Heart left ventricle (tissue), 16 donors: ENCODE measurements at regions not wholly inside any gene's neighbourhood (a gene's known extent, or its start where the extent isn't known, plus 50 kb on each side); places are given as distances from the start of the nearest gene placed in this dataset.
A peak's percentile ranks its signal among the peaks of the same experiment; 100 is the strongest.

Experiments
- ATAC-seq, 4 donors: fragments of 200-7000 bp; cut with Tn5 transposase; one replicate each; pipeline ENCODE4 v1.9.1; 2020 to 2022; ENCODE audit warnings: moderate library complexity in 4 of 4, mild to moderate bottlenecking in 3 of 4, moderate number of reproducible peaks in 1 of 4
- DNase-seq, 5 donors: peaks; one replicate each; pipeline ENCODE4 v3.0.0-alpha.2; 2020
- H3K27ac ChIP-seq, 12 donors: fragments of 200-600 bp; sonication (generic) in 4 of 12; one replicate each; pipeline versions ENCODE4 v1.5.0 to v1.8.0; 2016 to 2022; ENCODE audit warnings: mild to moderate bottlenecking in 2 of 12
- H3K27me3 ChIP-seq, 9 donors: fragments of 200-600 bp; sonication (generic) in 2 of 9; one replicate each; pipeline versions ENCODE4 v1.5.1 to v1.8.0; 2016 to 2022; ENCODE audit warnings: mild to moderate bottlenecking in 3 of 9
- H3K36me3 ChIP-seq, 9 donors: fragments of 200-600 bp; sonication (generic) in 2 of 9; one replicate each; pipeline versions ENCODE4 v1.5.0 to v1.8.0; 2018 to 2022; ENCODE audit warnings: mild to moderate bottlenecking in 2 of 9
- H3K4me1 ChIP-seq, 12 donors: fragments of 200-600 bp; sonication (generic) in 4 of 12; one replicate each; pipeline versions ENCODE4 v1.5.0 to v1.8.0; 2016 to 2022; ENCODE audit warnings: mild to moderate bottlenecking in 3 of 12
- H3K4me3 ChIP-seq, 12 donors: fragments of 200-600 bp; sonication (generic) in 4 of 12; one replicate each; pipeline versions ENCODE4 v1.5.0 to v1.8.0; 2017 to 2022; ENCODE audit warnings: mild to moderate bottlenecking in 9 of 12, moderate library complexity in 4 of 12
- H3K9me3 ChIP-seq, 12 donors: fragments of 200-600 bp; sonication (generic) in 4 of 12; one replicate each; pipeline versions ENCODE4 v1.5.0 to v1.8.0; 2016 to 2022; ENCODE audit warnings: mild to moderate bottlenecking in 1 of 12
- CTCF ChIP-seq, 12 donors: fragments of 200-600 bp; sonication (generic) in 4 of 12; IDR thresholded peaks; one replicate each; pipeline versions ENCODE4 v1.5.0 to v1.8.0; 2018 to 2022; ENCODE audit warnings: antibody characterized with exemption in 12 of 12, mild to moderate bottlenecking in 5 of 12
- POLR2A ChIP-seq, 2 donors: fragments of 450-650 bp; IDR thresholded peaks; one replicate each; pipeline ENCODE4 v1.6.1; 2017; ENCODE audit warnings: antibody characterized with exemption in 2 of 2, mild to moderate bottlenecking in 2 of 2, moderate library complexity in 2 of 2
- WGBS, 4 donors: extraction: QIAGEN DNeasy Blood & Tissue Kit in 2 of 4; methylation state at CpG; one replicate each; pipeline versions ENCODE4 v1.1.5 to v1.1.7; 2013 to 2018; 5-methylcytosine and 5-hydroxymethylcytosine counted together
- intact Hi-C, 10 donors: fragments of 100-400 bp; cut with DNase I; formaldehyde crosslinking; loops; one replicate each; pipeline versions ENCODE4 v1.11.1 to v1.14.2; 2022
- donor health status: ischemic (EF 13 %, LVEDD 7.1; RV severe dilation, severe dysfunction).
- donor health status: healthy with polysubstance abuse.
- donor health status: DM: no; HTN: yes; CAD: no.
- donor health status: DM: no; HTN: no; CAD: no.
- donor health status: ischemic (EF 25% LVEDD 6.9; RV normal size, moderate dysfunction).
- donor health status: ischemic (EF 25% LVEDD 5.7; RV mildly dilated, moderate dysfunction).
- donor health status: healthy.
- donor health status: DM: yes; HTN: yes; CAD: no.
- donor health status: ischemic (EF 35%, LVEDD 5.7; RV mildly dilated, moderate dysfunction).
- donor health status: nonischemic (EF 11% LVEDD 7.7; RV severe dilation, severe dysfunction).
- donor health status: DM: yes; HTN: yes; CAD: no.
- donor health status: PGD.
- donor health status: ischemic (EF 29% LVEDD 5.4; RV normal size, mild dysfunction).
- donor health status: nonischemic (EF 23%, LVEDD 6.1; RV moderate dilation, normal function).

- TF ChIP-seq CTCF (IDR thresholded peaks at IDR 0.05) (no peak), POLR2A (IDR thresholded peaks at IDR 0.05) (no peak)
- no peak overlapping the region for H3K27ac ChIP-seq
- intact Hi-C loops = loop anchor here in 3 of 10 donors (10.0 kb wide), 2 partner anchors 504 to 526 kb away; partner anchors contain the start of gene JARID2 (in 2 of the 3)
- H3K27me3 ChIP-seq = no peaks in the 10 kb centered on the region
- H3K36me3 ChIP-seq = no peaks in the 10 kb centered on the region
- H3K9me3 ChIP-seq = peaks cover 0 to 4% (median 0%) of the 10 kb centered on the region in 12 donors
- 52 to 68% (median 55%) methylated on average over 7 of the region's 7 CpGs for WGBS, 4 donors
- ATAC-seq = peak in 3 of 4 donors; percentile 39 to 68 (median 58)
- H3K4me3 ChIP-seq = no peak overlapping the region
- H3K4me1 ChIP-seq = peaks cover 0 to 56% (median 14%) of the 10 kb centered on the region in 12 donors
- DNase-seq = peak in 1 of 5 donors; percentile 34
Measured at GRCh38 chr6:14719270-14719669, 526.6 kb upstream of the JARID2 start.

- intact Hi-C loops = loop anchor here in 1 of 10 donors (5.0 kb wide), 1 partner anchor 508 kb away; no protein-coding TSS in a partner anchor
- ATAC-seq (no peak), DNase-seq (no peak)
- Histone ChIP-seq H3K27ac (peak overlapping the region in 1 of 12 donors; percentile 80), H3K27me3 (no peaks in the 10 kb centered on the region), H3K4me1 (peaks cover 0 to 56% (median 14%) of the 10 kb centered on the region in 12 donors), H3K36me3 (no peaks in the 10 kb centered on the region), H3K9me3 (peaks cover 0 to 4% (median 0%) of the 10 kb centered on the region in 12 donors), H3K4me3 (no peak overlapping the region)
- TF ChIP-seq CTCF (IDR thresholded peaks at IDR 0.05) (no peak), POLR2A (IDR thresholded peaks at IDR 0.05) (no peak)
- 53 to 67% (median 58%) methylated on average over 1 of the region's 1 CpG for WGBS, 4 donors
Measured at GRCh38 chr6:14720411-14721102, 525.3 kb upstream of the JARID2 start.

GRCh38 chr6:14721103-14721758 is 524.6 kb upstream of the JARID2 start:
- 52 to 57% (median 53%) methylated on average over 9 of the region's 9 CpGs for WGBS, 4 donors
- Histone ChIP-seq H3K4me3 (no peak overlapping the region), H3K36me3 (no peaks in the 10 kb centered on the region), H3K27me3 (no peaks in the 10 kb centered on the region), H3K4me1 (peaks cover 0 to 56% (median 14%) of the 10 kb centered on the region in 12 donors), H3K9me3 (peaks cover 0 to 4% (median 0%) of the 10 kb centered on the region in 12 donors), H3K27ac (peak overlapping the region in 1 of 12 donors; percentile 80)
- ATAC-seq (peak in 3 of 4 donors; percentile 47 to 68 (median 49)), DNase-seq (no peak)
- intact Hi-C loops = loop anchor here in 1 of 10 donors (5.0 kb wide), 1 partner anchor 509 kb away; no protein-coding TSS in a partner anchor
- no peak for TF ChIP-seq POLR2A (IDR thresholded peaks at IDR 0.05)
- TF ChIP-seq CTCF (IDR thresholded peaks at IDR 0.05) = no peak

GRCh38 chr6:14722001-14722562 is 523.8 kb upstream of the JARID2 start:
- DNase-seq (no peak), ATAC-seq (no peak)
- H3K27me3 ChIP-seq = no peaks in the 10 kb centered on the region
- no peak overlapping the region for H3K4me3 ChIP-seq
- TF ChIP-seq POLR2A (IDR thresholded peaks at IDR 0.05) = no peak
- TF ChIP-seq CTCF (IDR thresholded peaks at IDR 0.05) = no peak
- intact Hi-C loops = loop anchor here in 1 of 10 donors (5.0 kb wide), 1 partner anchor 510 kb away; no protein-coding TSS in a partner anchor
- peaks cover 0 to 56% (median 14%) of the 10 kb centered on the region in 12 donors for H3K4me1 ChIP-seq
- H3K36me3 ChIP-seq = no peaks in the 10 kb centered on the region
- peaks cover 0 to 4% (median 0%) of the 10 kb centered on the region in 12 donors for H3K9me3 ChIP-seq
- H3K27ac ChIP-seq = no peak overlapping the region
- WGBS, 4 donors = 84 to 89% (median 85%) methylated on average over 2 of the region's 2 CpGs
